ENCODE measurements at regions not wholly inside any gene's neighbourhood (a gene's known extent, or its start where the extent isn't known, plus 50 kb on each side); places are given as distances from the start of the nearest gene placed in this dataset.

GRCh38 chr13:105625691-105626090, 909.8 kb downstream of the EFNB2 start:
- H3K27ac ChIP-seq (ENCODE audit: low read length) = no peak overlapping the region
- DNase-seq = no peak
- H3K9me3 ChIP-seq = no peaks in the 10 kb centered on the region
- ATAC-seq (replicated peaks in 1 of 4) = no peak
- Mint-ChIP-seq H3K27me3 (peaks cover 0 to 10% of the 10 kb centered on the region in 2 donors), H3K27ac (no peak overlapping the region), H3K9me3 (peaks cover 0 to 5% (median 4%) of the 10 kb centered on the region in 3 donors), H3K36me3 (no peaks in the 10 kb centered on the region), H3K4me1 (no peaks in the 10 kb centered on the region), H3K4me3 (no peak overlapping the region)
- no peak overlapping the region for H3K4me3 ChIP-seq (ENCODE audit: control insufficient read depth in 1 of 2, extremely low read depth in 1 of 2, low read length in 1 of 2)
- POLR2A ChIA-PET = no interaction called here
- CTCF ChIA-PET = no interaction called here
- H3K4me1 ChIP-seq (ENCODE audit: control insufficient read depth in 1 of 2, extremely low read depth in 1 of 2, insufficient read depth in 2 of 2, low read length in 2 of 2) = no peaks in the 10 kb centered on the region
- H3K27me3 ChIP-seq (replicated peaks in 1 of 2; ENCODE audit: control insufficient read depth in 2 of 2, extremely low read depth in 1 of 2, insufficient read depth in 2 of 2, low read length in 1 of 2) = no peaks in the 10 kb centered on the region
- WGBS (ENCODE audit: insufficient coverage) = no CpG with 5 or more reads among the region's 2 CpGs
- H3K36me3 ChIP-seq (ENCODE audit: control insufficient read depth in 2 of 2, extremely low read depth in 1 of 2, insufficient read depth in 1 of 2, low read length in 1 of 2) = no peaks in the 10 kb centered on the region

GRCh38 chr13:105616333-105617075, 919.0 kb downstream of the EFNB2 start:
- Mint-ChIP-seq H3K27ac (no peak overlapping the region), H3K27me3 (no peaks in the 10 kb centered on the region), H3K4me3 (no peak overlapping the region), H3K36me3 (no peaks in the 10 kb centered on the region), H3K9me3 (peaks cover 0 to 9% (median 0%) of the 10 kb centered on the region in 3 donors), H3K4me1 (no peaks in the 10 kb centered on the region)
- Histone ChIP-seq H3K27ac (ENCODE audit: low read length) (no peak overlapping the region), H3K27me3 (replicated peaks in 1 of 2; ENCODE audit: control insufficient read depth in 2 of 2, extremely low read depth in 1 of 2, insufficient read depth in 2 of 2, low read length in 1 of 2) (no peaks in the 10 kb centered on the region), H3K36me3 (ENCODE audit: control insufficient read depth in 2 of 2, extremely low read depth in 1 of 2, insufficient read depth in 1 of 2, low read length in 1 of 2) (no peaks in the 10 kb centered on the region), H3K9me3 (no peaks in the 10 kb centered on the region), H3K4me1 (ENCODE audit: control insufficient read depth in 1 of 2, extremely low read depth in 1 of 2, insufficient read depth in 2 of 2, low read length in 2 of 2) (no peaks in the 10 kb centered on the region), H3K4me3 (ENCODE audit: control insufficient read depth in 1 of 2, extremely low read depth in 1 of 2, low read length in 1 of 2) (no peak overlapping the region)
- CTCF ChIA-PET = no interaction called here
- no CpG with 5 or more reads among the region's 6 CpGs for WGBS (ENCODE audit: insufficient coverage)
- ATAC-seq (replicated peaks in 1 of 4) (no peak), DNase-seq (no peak)
- POLR2A ChIA-PET = no interaction called here

- POLR2A ChIA-PET = no interaction called here
- H3K27ac Mint-ChIP-seq = no peak overlapping the region
Observed at GRCh38 chr13:105612541-105612940, 922.9 kb downstream of the EFNB2 start.

GRCh38 chr13:105611424-105611823, 924.0 kb downstream of the EFNB2 start:
- no peak for ATAC-seq (replicated peaks in 1 of 4)
- Mint-ChIP-seq H3K4me1 (no peaks in the 10 kb centered on the region), H3K9me3 (peaks cover 0 to 6% (median 0%) of the 10 kb centered on the region in 3 donors), H3K36me3 (no peaks in the 10 kb centered on the region), H3K4me3 (no peak overlapping the region), H3K27me3 (no peaks in the 10 kb centered on the region), H3K27ac (no peak overlapping the region)
- H3K36me3 ChIP-seq (ENCODE audit: control insufficient read depth in 2 of 2, extremely low read depth in 1 of 2, insufficient read depth in 1 of 2, low read length in 1 of 2) = no peaks in the 10 kb centered on the region
- H3K4me3 ChIP-seq (ENCODE audit: control insufficient read depth in 1 of 2, extremely low read depth in 1 of 2, low read length in 1 of 2) = no peak overlapping the region
- no peak overlapping the region for H3K27ac ChIP-seq (ENCODE audit: low read length)
- no peaks in the 10 kb centered on the region for H3K9me3 ChIP-seq
- ChIA-PET POLR2A (interaction anchor here in 1 of 2 donors (0.7 kb wide), 1 partner anchor 118 kb away, joined by 4 read pairs; no protein-coding TSS in a partner anchor), CTCF (no interaction called here)
- WGBS (ENCODE audit: insufficient coverage) = 74% methylated on average over 3 of the region's 5 CpGs
- no peaks in the 10 kb centered on the region for H3K27me3 ChIP-seq (replicated peaks in 1 of 2; ENCODE audit: control insufficient read depth in 2 of 2, extremely low read depth in 1 of 2, insufficient read depth in 2 of 2, low read length in 1 of 2)
- H3K4me1 ChIP-seq (ENCODE audit: control insufficient read depth in 1 of 2, extremely low read depth in 1 of 2, insufficient read depth in 2 of 2, low read length in 2 of 2) = no peaks in the 10 kb centered on the region
- DNase-seq = no peak

More at GRCh38 chr13:105612541-105612940, 922.9 kb downstream of the EFNB2 start:
- Mint-ChIP-seq H3K4me1 (no peaks in the 10 kb centered on the region), H3K36me3 (no peaks in the 10 kb centered on the region), H3K9me3 (peaks cover 0 to 6% (median 0%) of the 10 kb centered on the region in 3 donors), H3K4me3 (no peak overlapping the region), H3K27me3 (no peaks in the 10 kb centered on the region)
- CTCF ChIA-PET = no interaction called here
- H3K36me3 ChIP-seq (ENCODE audit: control insufficient read depth in 2 of 2, extremely low read depth in 1 of 2, insufficient read depth in 1 of 2, low read length in 1 of 2) = no peaks in the 10 kb centered on the region
- H3K27ac ChIP-seq (ENCODE audit: low read length) = no peak overlapping the region
- ATAC-seq (replicated peaks in 1 of 4) (no peak), DNase-seq (no peak)
- no peaks in the 10 kb centered on the region for H3K27me3 ChIP-seq (replicated peaks in 1 of 2; ENCODE audit: control insufficient read depth in 2 of 2, extremely low read depth in 1 of 2, insufficient read depth in 2 of 2, low read length in 1 of 2)
- no peaks in the 10 kb centered on the region for H3K9me3 ChIP-seq
- H3K4me1 ChIP-seq (ENCODE audit: control insufficient read depth in 1 of 2, extremely low read depth in 1 of 2, insufficient read depth in 2 of 2, low read length in 2 of 2) = no peaks in the 10 kb centered on the region
- 69% methylated on average over 4 of the region's 5 CpGs for WGBS (ENCODE audit: insufficient coverage)
- no peak overlapping the region for H3K4me3 ChIP-seq (ENCODE audit: control insufficient read depth in 1 of 2, extremely low read depth in 1 of 2, low read length in 1 of 2)

DNA sequence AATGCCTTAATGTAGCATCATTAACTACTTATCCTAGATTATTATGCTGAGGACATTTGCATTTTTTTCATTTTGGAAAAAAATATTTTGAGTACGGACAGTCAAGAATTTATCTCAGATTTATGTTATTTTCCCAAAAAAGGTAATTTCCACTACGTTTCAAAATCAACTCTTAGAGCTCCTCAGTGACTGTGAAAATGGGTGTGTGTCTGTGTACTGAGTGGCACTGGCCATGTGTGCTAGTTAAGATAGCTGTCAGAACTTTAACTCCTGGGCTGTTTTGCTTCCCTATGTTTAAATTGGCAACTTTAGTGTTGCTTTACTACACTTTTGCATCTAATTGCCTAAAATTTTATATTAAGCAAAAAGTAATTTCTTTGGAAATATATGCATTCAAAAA, 927.4 kb downstream of the EFNB2 start:
- no peak for ATAC-seq (replicated peaks in 1 of 4)

GRCh38 chr13:105607426-105607825, 928.0 kb downstream of the EFNB2 start:
- H3K27me3 Mint-ChIP-seq = no peaks in the 10 kb centered on the region
- DNase-seq (no peak), ATAC-seq (replicated peaks in 1 of 4) (no peak)
- H3K27ac Mint-ChIP-seq = no peak overlapping the region
- no peaks in the 10 kb centered on the region for H3K36me3 Mint-ChIP-seq
- H3K4me3 Mint-ChIP-seq = no peak overlapping the region
- Histone ChIP-seq H3K27me3 (replicated peaks in 1 of 2; ENCODE audit: control insufficient read depth in 2 of 2, extremely low read depth in 1 of 2, insufficient read depth in 2 of 2, low read length in 1 of 2) (no peaks in the 10 kb centered on the region), H3K4me3 (ENCODE audit: control insufficient read depth in 1 of 2, extremely low read depth in 1 of 2, low read length in 1 of 2) (no peak overlapping the region), H3K27ac (ENCODE audit: low read length) (no peak overlapping the region), H3K4me1 (ENCODE audit: control insufficient read depth in 1 of 2, extremely low read depth in 1 of 2, insufficient read depth in 2 of 2, low read length in 2 of 2) (no peaks in the 10 kb centered on the region), H3K9me3 (no peaks in the 10 kb centered on the region), H3K36me3 (ENCODE audit: control insufficient read depth in 2 of 2, extremely low read depth in 1 of 2, insufficient read depth in 1 of 2, low read length in 1 of 2) (no peaks in the 10 kb centered on the region)
- H3K4me1 Mint-ChIP-seq = no peaks in the 10 kb centered on the region
- peaks cover 0 to 4% (median 2%) of the 10 kb centered on the region in 3 donors for H3K9me3 Mint-ChIP-seq
- ChIA-PET CTCF (no interaction called here), POLR2A (no interaction called here)
- no CpG with 5 or more reads among the region's 2 CpGs for WGBS (ENCODE audit: insufficient coverage)

More for the DNA sequence above, 927.4 kb downstream of the EFNB2 start:
- CTCF ChIA-PET = no interaction called here
- Histone ChIP-seq H3K36me3 (ENCODE audit: control insufficient read depth in 2 of 2, extremely low read depth in 1 of 2, insufficient read depth in 1 of 2, low read length in 1 of 2) (no peaks in the 10 kb centered on the region), H3K4me1 (ENCODE audit: control insufficient read depth in 1 of 2, extremely low read depth in 1 of 2, insufficient read depth in 2 of 2, low read length in 2 of 2) (no peaks in the 10 kb centered on the region), H3K27me3 (replicated peaks in 1 of 2; ENCODE audit: control insufficient read depth in 2 of 2, extremely low read depth in 1 of 2, insufficient read depth in 2 of 2, low read length in 1 of 2) (no peaks in the 10 kb centered on the region), H3K4me3 (ENCODE audit: control insufficient read depth in 1 of 2, extremely low read depth in 1 of 2, low read length in 1 of 2) (no peak overlapping the region), H3K9me3 (no peaks in the 10 kb centered on the region), H3K27ac (ENCODE audit: low read length) (no peak overlapping the region)
- POLR2A ChIA-PET = interaction anchor here in 1 of 2 donors (0.7 kb wide), 1 partner anchor 247 kb away, joined by 3 read pairs; no protein-coding TSS in a partner anchor
- Mint-ChIP-seq H3K9me3 (peaks cover 0 to under 1% (median 0%) of the 10 kb centered on the region in 3 donors), H3K27me3 (no peaks in the 10 kb centered on the region), H3K36me3 (no peaks in the 10 kb centered on the region), H3K4me1 (no peaks in the 10 kb centered on the region), H3K4me3 (no peak overlapping the region), H3K27ac (no peak overlapping the region)
- WGBS (ENCODE audit: insufficient coverage) = no CpG with 5 or more reads among the region's 2 CpGs
- no peak for DNase-seq
